Left lung (tissue), 4 donors: ENCODE measurements at regions not wholly inside any gene's neighbourhood (a gene's known extent, or its start where the extent isn't known, plus 50 kb on each side); places are given as distances from the start of the nearest gene placed in this dataset.

Source experiments
- ATAC-seq: fragments of 200-7000 bp; cut with Tn5 transposase; one replicate; pipeline ENCODE4 v1.9.1; 2020; ENCODE audit warnings: moderate library complexity
- DNase-seq, 4 donors: peaks; one replicate each; pipeline ENCODE4 v3.0.0-alpha.2; 2013 to 2020
- H3K27ac ChIP-seq, 2 donors: fragments of 200-600 bp; sonication (generic) in 1 of 2; one replicate each; pipeline versions ENCODE4 v1.5.0 to v1.8.0; 2020 to 2021
- H3K27me3 ChIP-seq, 2 donors: fragments of 200-600 bp; sonication (generic) in 1 of 2; one replicate each; pipeline versions ENCODE4 v1.5.0 to v1.8.0; 2020 to 2021
- H3K36me3 ChIP-seq, 2 donors: fragments of 200-600 bp; sonication (generic) in 1 of 2; one replicate each; pipeline versions ENCODE4 v1.5.0 to v1.8.0; 2020 to 2021
- H3K4me1 ChIP-seq, 2 donors: fragments of 200-600 bp; one replicate each; pipeline ENCODE4 v1.8.0; 2021
- H3K4me3 ChIP-seq, 2 donors: fragments of 200-600 bp; sonication (generic) in 1 of 2; one replicate each; pipeline versions ENCODE4 v1.5.0 to v1.8.0; 2020 to 2021; ENCODE audit warnings: mild to moderate bottlenecking in 1 of 2
- H3K9me3 ChIP-seq, 2 donors: fragments of 200-600 bp; sonication (generic) in 1 of 2; one replicate each; pipeline versions ENCODE4 v1.5.0 to v1.8.0; 2020 to 2021
- intact Hi-C, 2 donors: fragments of 100-400 bp; cut with DNase I; formaldehyde crosslinking; loops; one replicate each; pipeline versions ENCODE4 v1.11.2 to v1.14.2; 2022
- TF ChIP-seq, protein P1 (sequence below), 2 donors: fragments of 200-600 bp; sonication (generic) in 1 of 2; IDR thresholded peaks; one replicate each; pipeline versions ENCODE4 v1.5.0 to v1.8.0; 2021; ENCODE audit warnings: antibody characterized with exemption in 2 of 2
- donor health status: DM: no; HTN: yes; CAD: no.
- donor health status: DM: no; HTN: no; CAD: no.

DNA sequence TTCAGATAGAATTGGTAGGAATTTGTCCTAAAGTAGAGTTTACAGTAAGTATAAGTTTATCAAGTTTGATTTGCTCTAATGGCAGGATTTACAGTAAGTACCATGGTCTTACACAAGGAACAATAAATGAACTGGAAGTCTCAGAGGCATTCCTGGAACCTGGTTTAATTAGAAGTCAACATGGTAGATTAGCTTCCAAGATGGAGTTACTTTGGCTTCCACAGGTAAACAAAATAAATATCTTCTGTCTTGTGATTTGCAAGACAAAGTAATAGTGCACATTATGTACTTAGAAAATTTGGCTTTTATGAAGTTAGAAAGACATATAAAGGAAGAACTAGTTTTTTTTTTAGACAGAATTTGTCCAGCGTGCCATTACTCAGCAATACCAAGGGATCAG lies 190.7 kb downstream of the GLUD2 start:
- H3K36me3 ChIP-seq, result no peaks in the 10 kb centered on the region
- no peak overlapping the region for H3K27ac ChIP-seq
- no peak for ATAC-seq
- DNase-seq, result no peak
- no peaks in the 10 kb centered on the region for H3K9me3 ChIP-seq
- no peaks in the 10 kb centered on the region for H3K27me3 ChIP-seq
- no peaks in the 10 kb centered on the region for H3K4me1 ChIP-seq
- intact Hi-C loops, result no loop called here
- TF ChIP-seq, protein P1, sequence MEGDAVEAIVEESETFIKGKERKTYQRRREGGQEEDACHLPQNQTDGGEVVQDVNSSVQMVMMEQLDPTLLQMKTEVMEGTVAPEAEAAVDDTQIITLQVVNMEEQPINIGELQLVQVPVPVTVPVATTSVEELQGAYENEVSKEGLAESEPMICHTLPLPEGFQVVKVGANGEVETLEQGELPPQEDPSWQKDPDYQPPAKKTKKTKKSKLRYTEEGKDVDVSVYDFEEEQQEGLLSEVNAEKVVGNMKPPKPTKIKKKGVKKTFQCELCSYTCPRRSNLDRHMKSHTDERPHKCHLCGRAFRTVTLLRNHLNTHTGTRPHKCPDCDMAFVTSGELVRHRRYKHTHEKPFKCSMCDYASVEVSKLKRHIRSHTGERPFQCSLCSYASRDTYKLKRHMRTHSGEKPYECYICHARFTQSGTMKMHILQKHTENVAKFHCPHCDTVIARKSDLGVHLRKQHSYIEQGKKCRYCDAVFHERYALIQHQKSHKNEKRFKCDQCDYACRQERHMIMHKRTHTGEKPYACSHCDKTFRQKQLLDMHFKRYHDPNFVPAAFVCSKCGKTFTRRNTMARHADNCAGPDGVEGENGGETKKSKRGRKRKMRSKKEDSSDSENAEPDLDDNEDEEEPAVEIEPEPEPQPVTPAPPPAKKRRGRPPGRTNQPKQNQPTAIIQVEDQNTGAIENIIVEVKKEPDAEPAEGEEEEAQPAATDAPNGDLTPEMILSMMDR (IDR thresholded peaks at IDR 0.05), result no peak
- H3K4me3 ChIP-seq, result no peak overlapping the region

DNA sequence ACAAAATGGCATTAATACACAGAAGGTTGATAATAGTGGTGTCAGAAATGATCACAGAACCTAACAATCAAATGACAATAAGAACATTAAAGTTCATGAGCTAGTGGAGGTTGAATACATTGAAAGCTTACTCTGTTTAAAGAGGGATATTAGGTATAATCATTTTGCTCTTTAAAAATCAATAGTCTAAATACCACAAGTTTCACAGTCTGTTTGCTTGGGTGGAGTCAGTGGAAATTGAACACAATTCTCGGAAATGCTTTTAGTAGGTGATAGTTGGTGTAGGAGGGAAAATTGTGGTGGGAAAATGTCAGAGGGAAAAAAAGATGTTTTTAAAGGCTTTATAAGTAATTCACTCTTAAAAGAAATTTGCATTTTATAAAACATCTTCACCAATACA lies 197.1 kb downstream of the GLUD2 start:
- no peaks in the 10 kb centered on the region for H3K36me3 ChIP-seq
- no peaks in the 10 kb centered on the region for H3K4me1 ChIP-seq
- intact Hi-C loops, result no loop called here
- no peak overlapping the region for H3K4me3 ChIP-seq
- DNase-seq (no peak), ATAC-seq (no peak)
- TF ChIP-seq, protein P1 (IDR thresholded peaks at IDR 0.05), result no peak
- H3K9me3 ChIP-seq, result no peaks in the 10 kb centered on the region
- H3K27ac ChIP-seq, result no peak overlapping the region
- H3K27me3 ChIP-seq, result no peaks in the 10 kb centered on the region

DNA sequence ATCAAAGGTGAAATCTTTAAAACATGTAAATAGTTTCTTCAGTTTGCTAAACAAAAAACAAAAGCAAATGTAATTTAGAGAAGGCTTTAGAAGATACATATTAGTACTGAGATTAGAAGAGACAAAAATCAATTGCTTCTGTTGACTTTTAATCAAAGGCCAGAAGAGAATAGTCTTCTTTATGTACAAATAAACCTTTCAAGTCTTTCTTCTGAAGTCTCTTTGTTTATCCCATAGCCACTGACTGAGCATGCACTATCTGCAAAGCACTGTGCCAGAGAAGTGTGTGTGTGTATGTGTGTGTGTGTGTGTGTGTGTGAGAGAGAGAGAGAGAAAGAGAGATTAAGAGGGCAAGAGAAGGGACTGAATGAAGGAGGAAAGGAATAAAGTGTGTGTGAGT lies 198.4 kb downstream of the GLUD2 start:
- Histone ChIP-seq H3K9me3 (no peaks in the 10 kb centered on the region), H3K27me3 (no peaks in the 10 kb centered on the region), H3K4me3 (no peak overlapping the region), H3K36me3 (no peaks in the 10 kb centered on the region), H3K4me1 (no peaks in the 10 kb centered on the region), H3K27ac (no peak overlapping the region)
- TF ChIP-seq, protein P1 (IDR thresholded peaks at IDR 0.05), result no peak
- DNase-seq, result no peak
- no peak for ATAC-seq
- intact Hi-C loops, result no loop called here

DNA sequence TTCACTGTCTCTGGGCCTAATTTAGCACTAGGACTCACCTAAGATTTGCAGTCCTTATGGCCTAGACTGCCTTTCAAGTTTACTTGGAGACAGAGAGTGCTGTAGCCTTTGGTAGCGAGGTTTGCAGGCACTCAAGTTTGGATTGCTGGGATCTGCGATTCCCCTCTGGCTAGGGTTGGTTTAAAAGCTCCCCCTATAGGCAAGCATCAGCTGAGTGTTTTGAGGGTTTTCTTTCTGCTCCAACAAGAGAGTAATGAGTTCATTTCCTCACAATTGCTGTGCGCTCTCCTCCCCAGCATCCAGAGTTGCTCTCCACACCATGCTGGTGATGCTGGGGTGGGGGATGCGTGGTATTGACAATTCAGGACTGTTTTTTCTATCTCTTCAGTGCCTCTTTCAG lies 206.9 kb downstream of the GLUD2 start:
- TF ChIP-seq, protein P1 (IDR thresholded peaks at IDR 0.05), result no peak
- H3K27ac ChIP-seq, result no peak overlapping the region
- ATAC-seq, result peak; percentile 24
- intact Hi-C loops, result no loop called here
- no peak overlapping the region for H3K4me3 ChIP-seq
- H3K36me3 ChIP-seq, result no peaks in the 10 kb centered on the region
- no peaks in the 10 kb centered on the region for H3K27me3 ChIP-seq
- no peaks in the 10 kb centered on the region for H3K4me1 ChIP-seq
- peak in 1 of 4 donors; percentile 5 for DNase-seq
- no peaks in the 10 kb centered on the region for H3K9me3 ChIP-seq

DNA sequence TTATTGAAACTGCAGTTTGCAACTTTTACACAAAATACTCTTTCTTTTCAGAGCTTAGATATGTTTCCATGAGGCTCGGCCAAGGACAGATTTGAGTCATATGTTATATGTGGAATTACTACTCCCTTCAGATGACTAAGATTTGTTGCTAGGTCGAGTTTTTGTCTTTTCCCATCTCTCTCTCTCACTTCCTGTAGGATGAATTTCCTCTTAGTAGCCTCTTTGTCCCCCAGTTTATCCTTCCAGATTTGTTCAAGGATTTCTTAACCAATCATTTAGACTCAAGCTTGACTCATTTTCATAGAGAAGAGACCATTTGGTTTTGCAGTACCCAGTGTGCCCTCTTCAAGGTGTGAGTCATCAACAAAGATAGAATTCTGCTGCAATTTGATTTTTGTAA lies 209.2 kb downstream of the GLUD2 start:
- Histone ChIP-seq H3K36me3 (no peaks in the 10 kb centered on the region), H3K27me3 (no peaks in the 10 kb centered on the region), H3K4me1 (no peaks in the 10 kb centered on the region), H3K27ac (no peak overlapping the region), H3K4me3 (no peak overlapping the region), H3K9me3 (no peaks in the 10 kb centered on the region)
- intact Hi-C loops, result no loop called here
- ATAC-seq (no peak), DNase-seq (no peak)
- TF ChIP-seq, protein P1 (IDR thresholded peaks at IDR 0.05), result no peak
